NCI-H1105 (cell line): ENCODE measurements at regions not wholly inside any gene's neighbourhood (a gene's known extent, or its start where the extent isn't known, plus 50 kb on each side); places are given as distances from the start of the nearest gene placed in this dataset.
"Not testable (repeated sequence)": the region's sequence is repeated elsewhere in the genome, so short reads cannot be mapped to it uniquely, and the experiment has no call there.

Experiments
- DNase-seq: peaks from one replicate; lab custom pipeline; 2025; lab: John Stamatoyannopoulos, UW

GRCh38 chr22:22168941-22169867, 75.4 kb upstream of the VPREB1 start:
- no peak for DNase-seq

GRCh38 chr22:22168190-22168940, 76.2 kb upstream of the VPREB1 start:
- DNase-seq, result peak; percentile 66

- DNase-seq, result no peak
Measured at GRCh38 chr22:22167791-22168189, 76.8 kb upstream of the VPREB1 start.

DNA sequence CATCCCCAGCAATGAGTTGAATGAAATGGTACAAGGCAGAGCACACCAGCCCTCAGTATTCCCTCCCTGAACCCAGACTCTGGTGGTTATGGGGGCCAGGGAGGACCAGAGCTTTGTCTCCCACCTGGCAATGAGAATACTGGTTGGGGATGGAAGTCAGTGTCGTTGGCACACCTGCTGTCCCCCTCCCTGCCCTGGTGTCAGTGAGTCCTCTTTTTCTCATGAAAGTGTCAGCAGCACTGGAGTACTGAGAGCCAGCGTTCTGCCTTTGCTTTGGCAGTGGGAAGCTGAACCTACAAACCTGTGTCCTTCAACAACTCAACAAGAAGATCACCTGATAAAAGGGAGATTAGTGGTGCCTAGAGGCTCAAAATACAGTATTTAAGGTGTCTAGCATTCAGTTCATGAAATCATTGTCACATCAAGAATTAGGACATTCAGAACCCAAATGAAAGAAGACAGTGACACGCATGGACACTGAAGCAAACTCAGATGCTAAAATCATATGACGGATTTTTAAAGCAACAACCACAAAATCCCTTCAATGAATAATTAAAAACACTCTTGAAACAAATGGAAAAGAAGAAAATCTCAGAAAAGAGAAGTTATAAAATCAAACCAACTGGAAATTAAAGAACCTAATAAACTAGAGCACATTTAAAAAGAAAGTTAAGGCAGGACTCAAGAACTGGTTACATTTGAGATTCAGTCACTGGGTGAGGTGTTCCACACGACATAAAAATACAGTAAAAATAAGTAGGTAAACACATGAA, 77.5 kb upstream of the VPREB1 start:
- DNase-seq, result no peak

GRCh38 chr22:22165936-22166710, 78.5 kb upstream of the VPREB1 start:
- no peak for DNase-seq

DNA sequence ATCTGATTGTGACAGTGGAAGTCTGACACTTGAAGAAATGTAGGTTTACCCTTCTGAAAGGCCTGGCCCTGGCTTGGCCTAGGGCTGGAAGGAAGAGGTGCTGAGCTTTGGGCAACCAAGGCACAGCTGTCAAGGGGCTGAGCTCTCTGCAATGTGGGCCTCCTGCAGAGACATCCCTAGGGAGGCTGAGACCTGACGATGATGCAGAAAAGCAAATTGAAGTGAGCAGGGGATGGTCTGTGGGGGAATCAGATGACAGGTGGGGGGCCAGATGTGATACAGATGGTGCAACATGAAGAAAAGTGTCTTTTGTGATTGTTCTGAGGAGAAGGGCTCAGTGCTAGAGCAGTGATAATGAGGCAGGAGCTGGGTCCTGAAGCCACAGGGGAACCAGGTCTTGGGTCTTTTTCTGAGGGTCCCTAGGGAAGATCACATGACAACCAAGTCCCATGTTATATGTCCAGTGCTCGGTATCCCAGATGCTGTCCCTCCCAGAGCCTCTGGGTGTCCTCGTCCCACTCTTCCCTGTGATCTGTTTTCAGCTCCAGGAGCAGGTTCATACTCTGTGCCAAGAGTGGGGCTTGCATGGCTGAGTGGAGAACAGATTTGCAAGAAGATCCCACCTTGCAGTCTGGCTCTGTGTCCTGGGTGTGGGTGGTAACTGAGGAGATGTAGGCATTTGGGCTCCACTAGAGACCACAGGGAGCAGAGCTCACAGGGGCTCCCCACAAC, 79.9 kb upstream of the VPREB1 start:
- DNase-seq, result no peak

- no peak for DNase-seq
Measured at GRCh38 chr22:22161924-22162851, 82.4 kb upstream of the VPREB1 start.

DNA sequence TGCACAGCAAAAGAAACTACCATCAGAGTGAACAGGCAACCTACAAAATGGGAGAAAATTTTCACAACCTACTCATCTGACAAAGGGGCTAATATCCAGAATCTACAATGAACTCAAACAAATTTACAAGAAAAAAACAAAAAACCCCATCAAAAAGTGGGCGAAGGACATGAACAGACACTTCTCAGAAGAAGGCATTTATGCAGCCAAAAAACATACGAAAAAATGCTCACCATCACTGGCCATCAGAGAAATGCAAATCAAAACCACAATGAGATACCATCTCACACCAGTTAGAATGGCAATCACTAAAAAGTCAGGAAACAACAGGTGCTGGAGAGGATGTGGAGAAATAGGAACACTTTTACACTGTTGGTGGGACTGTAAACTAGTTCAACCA, 83.8 kb upstream of the VPREB1 start:
- not testable (repeated sequence) for DNase-seq

DNA sequence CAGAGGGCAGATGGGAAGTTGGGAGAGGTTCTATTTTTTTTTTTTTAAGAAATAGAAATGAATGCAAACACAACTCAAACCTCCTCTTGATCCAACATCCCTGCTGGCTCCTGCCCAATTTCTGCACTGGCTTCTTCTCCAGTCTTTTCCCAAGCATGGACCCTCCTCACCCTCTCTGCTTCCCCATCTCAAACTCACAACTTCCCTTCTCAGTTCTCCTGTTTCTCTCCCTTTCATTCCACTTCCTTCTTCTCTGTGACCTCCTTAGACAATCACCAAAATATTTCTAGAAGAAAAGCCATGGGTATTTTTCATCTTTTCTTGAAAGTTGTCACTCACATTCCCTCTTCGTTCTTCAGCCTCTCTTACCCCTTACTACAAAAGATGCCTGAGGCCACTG, 85.2 kb upstream of the VPREB1 start:
- DNase-seq, result no peak

DNA sequence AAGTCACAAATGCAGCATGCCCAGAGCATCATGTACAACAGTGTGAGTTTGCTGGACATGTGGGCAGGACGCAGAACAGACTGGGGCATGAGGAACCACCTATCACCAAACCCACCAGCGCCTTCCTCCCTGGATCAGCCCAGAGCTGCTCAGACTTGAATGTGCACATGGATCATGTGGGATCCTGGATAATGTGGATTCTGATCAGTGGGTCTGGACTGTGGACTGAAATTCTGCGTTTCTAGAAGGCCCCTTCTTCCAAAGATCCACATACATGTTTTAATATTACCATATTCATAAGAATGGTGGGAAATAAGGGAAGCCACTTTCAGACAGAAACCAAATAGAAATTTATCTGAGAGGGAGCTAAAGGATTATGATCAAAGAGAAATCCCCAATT, 85.6 kb upstream of the VPREB1 start:
- no peak for DNase-seq

GRCh38 chr22:22158207-22158816, 86.3 kb upstream of the VPREB1 start:
- no peak for DNase-seq

GRCh38 chr22:22157348-22157725, 87.2 kb upstream of the VPREB1 start:
- no peak for DNase-seq

DNA sequence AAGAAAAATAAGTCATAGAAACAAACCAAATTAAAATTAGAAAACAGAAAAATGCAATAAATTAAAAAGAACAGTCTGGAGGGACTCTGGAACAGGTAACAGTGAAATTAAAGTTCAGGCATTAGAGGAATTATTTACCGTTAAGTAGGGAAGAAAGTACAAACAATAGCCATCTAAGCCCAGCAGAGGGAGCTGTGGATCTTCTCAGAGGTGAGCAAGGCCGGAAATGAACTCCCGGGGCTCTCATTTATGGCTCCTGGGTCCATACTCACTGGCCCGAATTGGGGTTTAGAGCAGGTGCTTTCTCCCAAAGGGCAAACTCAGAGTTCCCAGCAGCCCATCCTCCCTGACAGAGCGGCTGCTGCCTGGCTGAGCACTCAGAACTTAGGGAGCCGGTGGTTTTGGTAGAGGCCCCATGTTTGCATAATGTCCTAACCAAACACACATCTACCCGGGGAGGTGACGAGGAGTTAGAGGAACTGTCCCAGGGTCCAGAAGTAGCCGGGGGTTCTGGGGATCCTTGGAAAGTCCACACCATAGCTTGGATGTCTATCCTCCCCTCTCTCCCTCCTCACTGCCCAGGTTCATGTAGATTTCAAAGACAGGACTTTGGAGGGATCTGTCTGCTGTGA, 87.8 kb upstream of the VPREB1 start:
- DNase-seq, result peak; percentile 45

DNA sequence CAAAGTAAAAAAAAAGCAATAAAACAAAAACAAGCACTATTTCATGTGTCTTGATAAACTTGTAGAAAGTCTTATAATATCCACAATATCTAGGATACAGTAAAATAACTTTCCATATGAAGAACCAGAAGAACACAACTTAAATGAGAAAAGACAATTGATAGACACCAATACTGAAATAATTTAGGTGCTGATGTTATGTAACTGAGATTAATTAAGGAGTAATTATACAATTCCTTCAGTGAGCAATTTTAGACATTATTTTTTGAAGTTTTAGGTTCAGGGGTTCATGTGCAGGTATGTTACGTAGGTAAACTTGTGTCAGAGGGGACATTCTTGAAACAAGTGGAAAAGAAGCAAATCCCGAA, 88.3 kb upstream of the VPREB1 start:
- DNase-seq, result no peak

- DNase-seq, result no peak
Measured at GRCh38 chr22:22155607-22156006, 89.0 kb upstream of the VPREB1 start.

GRCh38 chr22:22155146-22155545, 89.4 kb upstream of the VPREB1 start:
- no peak for DNase-seq

- no peak for DNase-seq
Measured at GRCh38 chr22:22154040-22154439, 90.5 kb upstream of the VPREB1 start.

DNA sequence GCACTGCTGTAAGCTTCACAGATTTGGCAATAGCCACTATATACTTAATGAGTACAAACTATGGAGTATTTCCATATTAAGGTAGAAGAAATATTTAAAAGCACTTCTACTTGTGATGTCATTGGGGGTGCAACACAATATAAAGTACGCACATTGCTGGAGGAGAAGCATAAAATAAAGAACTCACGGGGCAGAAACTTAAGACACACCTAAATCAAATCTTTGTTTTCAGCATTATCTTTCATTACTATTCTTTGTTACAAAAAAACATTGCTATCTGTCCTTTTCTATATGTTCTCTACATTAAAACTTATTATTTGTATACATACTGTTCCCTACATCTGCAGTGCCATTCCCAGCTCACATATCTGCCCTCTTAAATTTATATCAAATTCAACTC, 93.3 kb upstream of the VPREB1 start:
- no peak for DNase-seq

- no peak for DNase-seq
Measured at GRCh38 chr22:22150457-22150856, 94.1 kb upstream of the VPREB1 start.
